ENCODE measurements at regions not wholly inside any gene's neighbourhood (a gene's known extent, or its start where the extent isn't known, plus 50 kb on each side); places are given as distances from the start of the nearest gene placed in this dataset.

DNA sequence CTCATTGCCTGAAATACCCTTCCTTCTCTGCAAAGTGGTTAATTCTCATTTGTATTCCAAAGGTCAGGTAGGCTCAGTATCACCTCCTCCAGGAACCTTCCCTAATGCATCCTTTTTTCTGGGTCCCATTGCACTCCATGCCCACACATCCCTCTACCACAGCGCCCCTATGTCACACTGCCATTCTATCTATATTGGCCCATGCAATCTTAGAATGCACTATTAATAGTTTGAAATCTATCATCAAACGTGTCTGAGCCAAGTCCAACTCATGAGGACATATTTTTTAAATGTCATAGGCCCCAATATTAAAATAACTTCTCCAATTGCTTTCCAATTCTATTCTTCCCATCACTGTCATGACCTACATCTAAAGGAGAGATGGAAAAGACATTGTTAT, 495.1 kb downstream of the SOX6 start:
- DNase-seq = no peak

DNA sequence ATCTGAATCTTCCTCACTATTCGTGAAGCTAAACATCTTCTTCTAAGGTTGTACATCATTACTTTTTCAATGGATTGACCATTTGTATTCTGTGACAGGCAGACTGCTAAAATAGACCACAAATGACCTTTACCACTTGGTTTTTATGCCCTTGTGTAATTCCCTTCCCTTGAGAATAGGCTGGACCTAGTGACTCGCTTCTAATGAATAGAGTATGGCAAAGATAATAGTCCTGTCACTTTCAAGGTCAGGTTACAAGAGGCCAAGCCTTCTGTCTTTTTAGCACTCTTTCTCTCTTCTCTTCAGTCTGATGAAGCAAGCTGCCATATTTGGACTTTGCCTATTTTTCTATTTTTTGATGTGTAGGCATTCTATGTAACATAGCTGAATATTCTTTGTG, 492.9 kb downstream of the SOX6 start:
- no peak for DNase-seq

DNA sequence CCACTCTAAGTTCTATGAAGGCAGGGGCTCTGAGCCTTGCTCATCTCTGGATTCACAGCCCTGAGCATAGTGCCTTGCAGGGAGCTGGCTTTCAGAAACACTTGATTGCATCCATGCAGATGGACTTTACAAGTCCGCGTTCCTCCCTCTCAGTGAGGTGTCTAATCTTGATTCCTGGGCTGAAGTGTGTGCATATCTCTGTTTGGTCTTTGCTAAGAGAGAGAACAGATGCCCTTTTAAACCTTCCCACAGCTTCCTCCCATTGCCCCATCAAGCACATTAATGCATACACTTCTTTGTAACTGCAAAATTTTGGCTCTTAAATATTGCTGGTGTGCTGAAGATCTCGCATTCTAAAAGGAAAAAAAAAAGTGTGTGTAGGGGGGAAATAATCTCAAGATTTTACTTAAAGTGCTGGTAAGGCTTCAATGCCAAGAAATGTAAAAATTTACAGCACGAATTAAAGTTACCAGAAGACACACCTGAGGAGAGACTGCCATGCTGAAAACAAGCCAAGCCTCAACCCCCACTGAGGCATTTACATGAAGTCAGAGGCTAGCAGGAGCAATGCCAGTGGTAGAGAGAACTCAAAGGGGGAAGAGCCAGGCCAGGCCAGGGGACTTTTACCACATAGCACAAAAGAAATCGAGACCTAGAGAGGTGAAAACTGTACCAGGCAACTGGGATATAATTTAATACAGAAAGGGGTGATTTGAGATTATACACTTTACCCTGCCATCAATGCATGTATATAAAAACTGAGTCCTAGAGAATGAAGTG, 492.1 kb downstream of the SOX6 start:
- no peak for DNase-seq

DNA sequence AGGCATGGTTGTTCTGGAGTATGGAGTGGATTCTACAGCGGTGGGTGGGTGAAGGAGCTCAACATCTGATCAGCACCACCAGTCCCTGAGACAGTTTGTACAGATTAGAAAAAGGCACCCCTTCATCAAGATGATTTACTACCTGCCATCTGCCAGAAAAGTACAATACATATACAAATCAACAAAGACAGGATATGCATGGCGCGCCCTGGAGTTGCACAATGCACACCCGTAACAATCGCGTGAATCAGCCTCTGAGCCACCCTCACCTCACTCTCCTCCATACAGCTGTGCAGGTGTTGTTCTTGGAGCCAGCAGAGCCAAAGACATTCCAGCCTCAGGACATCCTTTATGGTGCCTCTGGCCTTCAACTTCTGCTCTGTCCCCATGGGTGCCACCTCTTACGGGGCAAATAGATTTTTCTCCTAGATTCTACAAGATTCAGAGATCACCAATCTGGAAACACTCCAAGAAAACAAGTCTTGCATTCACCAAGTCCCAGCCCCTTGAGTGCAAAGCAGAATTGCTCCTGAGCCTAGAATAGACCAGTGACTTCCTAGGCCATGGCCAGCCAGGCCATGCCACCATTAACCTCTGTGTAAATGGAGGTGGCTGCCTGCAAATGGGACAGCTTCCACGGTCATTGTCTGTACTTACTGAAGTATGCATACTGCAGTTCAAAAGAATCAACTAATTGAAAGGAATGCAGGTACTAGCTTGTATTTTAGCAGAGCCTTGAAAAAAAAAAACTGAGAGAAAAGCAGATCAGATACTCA, 490.9 kb downstream of the SOX6 start:
- DNase-seq = no peak

DNA sequence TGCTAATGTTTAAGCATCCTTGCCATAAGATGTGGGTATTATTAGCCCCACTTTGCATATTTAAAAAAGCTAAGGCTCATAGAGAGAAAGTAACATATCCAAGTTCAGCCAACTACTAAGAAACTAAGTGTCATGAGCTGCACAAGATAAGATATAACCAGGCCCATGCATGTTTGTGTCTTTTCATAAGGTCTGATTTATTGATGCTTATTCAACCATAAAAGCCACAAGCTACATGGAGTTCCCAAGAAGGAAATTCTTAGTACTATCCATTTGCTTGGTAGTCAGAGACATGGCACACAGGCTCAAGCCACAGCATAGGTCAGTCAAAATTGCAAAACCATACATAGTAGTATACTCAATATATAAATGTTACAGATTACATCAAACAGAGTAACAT, 488.5 kb downstream of the SOX6 start:
- no peak for DNase-seq

DNA sequence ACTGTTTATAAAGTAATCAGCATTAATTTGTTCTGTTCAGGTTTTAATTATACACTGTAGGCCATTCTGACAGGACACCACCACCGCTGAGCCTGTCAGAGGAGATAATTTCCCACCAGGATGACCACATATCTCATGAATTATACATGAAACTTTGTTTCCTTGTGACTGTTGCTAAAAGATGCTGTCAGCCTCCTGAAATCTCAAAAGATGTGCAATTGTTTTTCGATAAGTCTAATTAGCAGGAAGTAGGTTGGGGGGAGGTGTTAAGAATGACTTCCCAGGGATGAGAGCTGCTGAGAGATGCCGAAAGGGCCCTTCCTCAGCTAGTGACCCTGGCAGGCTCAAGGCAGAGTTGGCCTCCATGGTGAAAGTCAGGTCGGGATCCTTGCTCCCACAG, 485.4 kb downstream of the SOX6 start:
- DNase-seq = no peak

DNA sequence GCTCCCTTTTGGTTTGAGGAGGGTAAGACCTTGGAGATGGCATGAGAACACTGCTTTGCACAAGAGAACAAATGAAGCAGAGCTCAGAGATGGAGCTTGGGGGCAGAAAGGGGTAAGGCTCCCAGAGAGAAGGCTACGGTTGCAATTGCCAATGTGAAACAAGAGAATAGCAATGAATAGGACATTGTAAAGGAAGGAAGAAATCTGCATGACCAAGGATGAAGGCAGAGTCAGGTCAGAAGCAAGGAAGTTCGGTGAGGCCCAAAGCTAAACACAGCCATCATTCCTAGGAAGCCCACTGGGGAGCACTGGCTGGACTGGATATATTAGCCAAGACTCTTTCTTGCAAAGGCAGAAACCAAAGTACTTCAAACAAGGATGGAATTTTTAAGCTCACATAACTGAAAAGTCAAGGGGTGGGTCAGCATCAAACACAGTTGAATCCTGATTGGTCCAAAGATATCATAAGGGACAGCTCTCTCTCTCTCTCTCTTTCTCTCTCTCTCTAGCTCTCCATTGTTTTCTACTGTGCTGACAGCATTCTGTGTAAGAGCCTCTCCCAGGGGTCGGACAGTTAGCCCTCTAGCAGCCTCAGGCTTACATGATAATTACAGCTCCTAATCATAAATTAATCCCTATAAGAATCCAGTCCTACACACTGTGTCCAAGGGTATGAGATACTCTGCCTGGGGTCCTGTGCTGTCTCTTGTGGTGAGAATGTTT, 484.3 kb downstream of the SOX6 start:
- no peak for DNase-seq

DNA sequence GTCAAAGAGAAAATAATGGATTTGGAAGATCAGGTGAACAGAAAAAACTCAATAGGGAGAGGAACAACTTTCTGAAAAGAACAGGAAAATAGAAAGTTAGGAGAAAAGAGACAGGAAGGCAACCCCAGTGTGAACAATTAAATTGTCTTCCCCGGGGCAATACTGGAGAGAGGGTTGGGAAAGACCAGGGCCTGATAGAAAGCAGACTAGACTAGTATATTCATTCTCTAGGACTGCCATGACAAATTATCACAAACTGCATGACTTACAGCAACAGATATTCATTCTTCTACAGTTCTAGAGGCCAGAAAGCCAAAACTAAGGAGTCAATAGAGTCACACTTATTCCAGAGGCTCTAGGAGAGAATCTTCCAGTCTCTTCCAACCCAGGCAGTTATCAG, 482.8 kb downstream of the SOX6 start:
- DNase-seq = no peak

DNA sequence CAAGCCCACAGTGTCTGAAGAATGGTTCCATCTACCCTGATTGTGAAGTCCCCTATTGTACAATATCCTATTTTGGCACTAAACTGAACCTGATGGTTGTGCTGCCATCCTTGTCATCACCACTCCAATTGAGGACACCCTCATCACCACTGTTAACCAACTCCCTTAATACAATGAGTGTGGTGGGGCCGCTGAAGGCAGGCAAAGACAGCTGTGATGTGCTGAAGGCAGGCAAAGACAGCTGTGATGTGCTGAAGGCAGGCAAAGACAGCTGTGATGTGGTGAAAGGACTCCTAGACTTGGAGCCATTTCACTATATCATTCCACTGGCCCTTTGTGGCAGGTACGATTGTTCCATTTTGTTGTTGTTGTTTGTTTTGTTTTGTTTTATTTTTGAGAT, 481.6 kb downstream of the SOX6 start:
- no peak for DNase-seq

DNA sequence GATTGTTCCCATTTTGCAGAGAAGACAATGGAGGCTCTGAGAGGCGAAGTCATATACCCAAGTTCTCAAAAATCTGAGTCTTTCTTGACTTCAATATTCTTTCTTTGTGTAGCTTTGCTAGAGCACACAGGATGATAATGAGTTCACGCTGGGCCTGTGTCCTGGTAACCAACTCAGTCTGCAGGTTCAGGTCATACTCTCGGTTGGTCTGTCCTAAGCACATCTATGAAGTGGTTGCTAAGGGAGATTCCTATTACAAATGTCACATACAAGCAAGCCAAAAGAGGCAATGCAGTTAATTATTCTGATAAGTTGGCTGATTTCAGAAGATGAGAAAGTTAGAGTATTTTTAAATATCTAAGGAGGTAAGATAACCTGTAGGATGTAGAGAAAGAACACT, 481.0 kb downstream of the SOX6 start:
- no peak for DNase-seq

DNA sequence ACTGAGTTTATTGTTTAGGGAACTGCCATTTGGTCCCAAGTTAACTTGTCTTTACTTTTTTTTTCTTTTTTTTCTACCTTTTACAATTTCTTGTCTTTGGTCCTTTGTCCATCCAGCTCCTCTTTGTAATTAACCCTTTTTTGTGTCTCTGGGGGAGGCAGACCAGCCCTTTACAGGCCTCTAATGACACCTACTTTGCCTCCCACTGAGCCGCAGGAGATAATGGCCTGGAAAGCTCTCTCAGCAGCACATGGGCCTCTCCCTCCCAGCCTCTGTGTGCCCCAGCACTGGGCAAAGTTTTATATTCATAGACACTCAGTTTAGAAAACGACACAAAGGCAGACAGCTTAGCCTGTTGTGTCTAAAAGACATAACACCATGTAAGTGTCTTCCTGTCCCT, 480.4 kb downstream of the SOX6 start:
- DNase-seq = no peak

DNA sequence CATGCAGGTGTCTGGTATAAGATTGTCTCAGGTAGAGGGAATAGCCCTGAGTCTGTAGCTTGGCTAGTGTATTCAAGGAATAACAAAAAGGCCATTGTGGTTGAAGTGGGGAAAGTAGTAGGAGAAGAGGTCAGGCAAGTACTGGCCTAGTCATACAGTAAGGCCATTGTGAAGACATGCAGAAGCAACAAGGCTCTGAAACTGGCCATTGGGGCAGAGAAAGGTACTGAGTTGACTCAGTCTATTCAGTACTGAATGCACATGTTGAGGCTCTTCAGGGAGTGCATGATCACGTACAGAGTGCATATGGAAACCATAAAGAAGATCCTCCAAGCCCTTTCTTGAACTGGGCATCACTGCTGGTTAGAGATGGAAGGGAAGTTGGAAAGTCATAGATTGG, 477.6 kb downstream of the SOX6 start:
- no peak for DNase-seq

DNA sequence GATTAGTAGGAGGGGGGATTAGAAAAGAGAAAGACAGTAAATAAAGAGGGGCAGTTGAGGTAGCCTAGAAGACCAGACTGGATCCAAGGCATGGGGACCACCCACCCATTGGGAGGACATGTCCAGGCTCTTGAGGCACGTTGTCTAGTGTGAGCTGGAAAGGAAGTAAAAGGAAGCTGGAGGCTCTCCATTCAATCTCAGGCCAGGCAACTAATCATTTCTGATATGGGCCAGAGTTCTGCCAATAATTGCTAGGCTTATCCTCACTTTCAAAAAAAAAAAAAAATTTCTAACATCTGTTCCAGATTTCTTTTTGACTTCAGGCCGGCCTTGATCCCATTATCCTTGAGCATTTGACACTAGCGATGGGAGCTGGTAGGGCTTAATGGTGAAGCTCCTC, 476.1 kb downstream of the SOX6 start:
- no peak for DNase-seq

DNA sequence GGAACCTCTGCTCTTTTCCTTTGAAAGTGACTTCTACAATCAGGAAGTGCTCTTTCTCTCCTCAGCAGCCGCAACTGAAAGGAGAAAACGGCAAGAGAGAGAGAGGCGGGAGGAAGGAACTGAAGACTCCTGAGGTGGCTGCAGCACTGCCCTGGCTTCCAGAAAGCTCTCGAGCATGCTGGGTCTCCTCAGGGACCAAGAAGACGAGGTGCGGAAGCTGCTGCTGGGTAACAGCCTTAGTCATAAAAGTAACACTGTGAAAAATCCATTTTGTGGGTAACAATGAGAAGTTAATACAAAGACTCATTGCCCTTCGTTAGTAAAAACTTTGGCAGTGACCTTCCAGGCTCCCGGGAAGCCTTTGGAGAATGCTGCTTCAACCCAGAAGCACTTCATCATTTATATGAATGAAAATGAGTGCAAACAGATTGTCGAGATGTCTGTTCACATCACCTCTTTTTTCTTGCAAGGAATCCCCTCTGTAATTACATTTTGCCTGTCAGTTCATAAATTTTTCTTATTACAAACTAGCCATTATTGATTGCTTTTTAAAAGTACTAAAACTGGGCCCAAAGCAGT, 473.4 kb downstream of the SOX6 start:
- DNase-seq = no peak

DNA sequence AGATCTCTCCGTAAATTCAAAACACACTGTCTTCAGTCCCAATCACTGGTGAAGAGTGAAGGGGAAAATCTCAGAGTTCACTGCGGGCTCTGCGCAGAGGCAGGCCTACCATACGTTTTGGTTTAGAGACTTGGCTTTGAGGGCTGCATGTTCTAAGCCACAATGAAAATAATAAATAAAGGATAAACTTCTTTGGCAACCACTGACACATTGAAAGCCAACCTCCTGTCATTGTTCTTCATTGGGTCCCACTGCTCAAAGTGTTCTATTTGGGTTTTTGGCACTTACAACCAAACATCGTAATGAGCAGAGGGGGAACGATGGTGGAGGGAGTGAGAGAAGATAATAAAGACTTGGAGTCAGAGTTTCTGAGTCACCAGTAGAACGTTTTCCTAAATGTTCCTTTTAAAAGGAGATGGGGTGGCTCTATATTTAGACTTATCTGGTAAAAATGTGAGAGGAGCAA, 472.9 kb downstream of the SOX6 start:
- peak in 1 of 2 experiments; percentile 24 for DNase-seq

DNA sequence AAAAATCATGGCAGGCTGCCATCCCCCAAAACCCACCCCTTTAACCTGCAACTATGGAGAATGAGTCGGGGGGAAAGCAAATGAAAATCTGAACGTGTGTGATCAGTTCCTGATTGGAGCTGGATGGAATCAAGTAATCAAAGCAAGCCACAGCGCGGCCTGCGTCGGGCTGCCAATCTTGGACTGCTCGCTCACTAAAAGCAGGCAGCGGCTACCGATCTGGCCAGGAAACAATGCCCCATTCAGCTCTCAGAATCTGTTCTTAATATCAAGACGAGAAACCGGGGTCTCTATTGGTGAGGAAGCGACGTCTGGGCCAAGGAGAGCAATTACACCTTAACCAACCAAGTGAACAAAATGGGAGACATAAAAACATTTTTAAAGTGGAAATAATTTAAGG, 472.2 kb downstream of the SOX6 start:
- DNase-seq = no peak

DNA sequence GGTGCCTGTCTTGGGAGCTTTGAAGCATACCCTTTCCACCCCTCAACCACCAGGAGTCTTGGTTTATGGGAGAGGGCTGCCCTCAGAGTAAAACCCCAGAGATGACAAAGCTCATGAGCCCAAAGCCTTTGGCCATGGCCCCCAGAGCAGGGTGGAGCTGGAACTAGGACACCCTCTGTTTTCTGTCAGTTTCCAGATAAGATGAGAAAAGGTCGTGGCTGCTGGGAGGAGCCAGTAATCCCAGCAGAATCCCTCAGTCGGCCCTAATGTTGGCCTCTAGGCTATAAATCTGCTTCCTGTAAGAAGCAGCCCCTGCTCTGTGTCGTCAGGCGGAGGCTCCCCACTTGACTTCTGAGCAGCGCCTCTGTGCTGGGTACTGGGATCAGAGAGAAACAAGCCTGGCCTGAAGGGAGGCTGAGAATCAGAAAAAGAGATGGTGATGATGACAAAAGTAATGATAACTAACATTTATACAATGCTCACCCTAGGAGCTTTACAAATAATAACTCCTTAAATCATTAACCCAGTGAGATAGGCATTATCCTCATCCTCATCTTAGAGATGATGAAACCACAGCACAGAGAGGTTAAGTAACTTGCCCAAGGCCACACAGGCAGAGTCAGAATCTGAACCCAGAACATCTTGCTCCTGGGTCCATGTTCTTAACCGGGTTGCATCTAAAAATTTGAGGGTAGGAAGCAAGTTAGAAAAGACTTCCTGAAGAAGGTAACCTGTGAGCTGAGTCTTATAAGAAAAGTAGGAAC, 471.4 kb downstream of the SOX6 start:
- DNase-seq = no peak

DNA sequence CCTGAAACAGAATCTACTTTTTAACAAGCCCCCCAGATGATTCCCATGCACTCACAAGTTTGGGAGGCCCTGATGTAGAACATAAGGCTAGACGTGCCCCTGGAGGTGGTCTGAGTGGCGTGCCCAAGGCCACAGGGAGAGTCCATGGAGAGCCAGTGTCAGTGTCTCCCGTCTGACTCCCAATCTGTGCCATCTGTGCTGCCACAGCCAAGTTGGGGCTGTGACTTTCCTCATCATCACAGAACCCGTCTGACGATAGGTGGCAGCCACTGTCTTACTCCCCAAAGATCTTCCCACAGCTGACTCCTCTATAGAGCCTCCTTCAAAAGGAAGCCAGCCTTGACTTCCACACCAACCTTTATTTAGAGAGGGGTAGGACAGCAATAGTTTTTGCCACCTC, 470.5 kb downstream of the SOX6 start:
- no peak for DNase-seq

DNA sequence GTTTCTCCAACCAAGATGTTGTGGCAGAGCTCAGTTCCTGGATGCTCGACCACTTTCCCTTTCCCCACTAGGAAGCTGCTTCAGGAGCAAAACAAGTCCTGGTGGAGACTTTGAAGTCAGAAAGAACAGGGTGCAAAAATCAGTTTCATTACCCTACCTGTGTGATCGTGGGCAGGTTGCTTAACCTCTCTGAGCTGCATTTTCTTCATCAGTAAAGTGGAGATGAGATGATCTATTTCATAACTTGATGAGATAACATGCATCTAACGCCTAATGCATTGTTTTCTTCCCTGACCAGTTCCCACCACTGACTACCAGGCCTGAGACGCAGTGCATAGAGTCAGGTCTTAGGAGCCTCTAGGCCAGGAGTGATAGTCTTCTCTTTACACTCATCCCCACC, 470.0 kb downstream of the SOX6 start:
- DNase-seq = no peak

DNA sequence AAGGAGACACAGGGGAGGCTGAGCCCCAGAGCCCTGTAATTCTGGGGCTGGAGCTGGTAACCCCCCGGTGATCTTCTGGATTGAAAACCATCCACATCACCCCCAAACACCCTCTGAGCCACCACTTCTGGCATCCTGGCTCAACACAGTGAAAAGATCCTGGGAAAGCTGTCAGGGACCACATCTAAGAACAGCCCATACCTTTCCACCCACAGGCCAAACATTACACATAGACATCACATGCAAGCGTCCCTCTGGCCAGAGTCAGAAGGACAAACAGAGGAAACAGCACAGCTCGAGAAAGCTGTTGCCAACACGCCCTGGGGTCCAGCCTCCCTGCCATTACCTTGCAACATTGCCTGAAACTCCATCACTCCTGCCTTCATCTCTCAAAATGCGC, 469.5 kb downstream of the SOX6 start:
- DNase-seq = no peak

DNA sequence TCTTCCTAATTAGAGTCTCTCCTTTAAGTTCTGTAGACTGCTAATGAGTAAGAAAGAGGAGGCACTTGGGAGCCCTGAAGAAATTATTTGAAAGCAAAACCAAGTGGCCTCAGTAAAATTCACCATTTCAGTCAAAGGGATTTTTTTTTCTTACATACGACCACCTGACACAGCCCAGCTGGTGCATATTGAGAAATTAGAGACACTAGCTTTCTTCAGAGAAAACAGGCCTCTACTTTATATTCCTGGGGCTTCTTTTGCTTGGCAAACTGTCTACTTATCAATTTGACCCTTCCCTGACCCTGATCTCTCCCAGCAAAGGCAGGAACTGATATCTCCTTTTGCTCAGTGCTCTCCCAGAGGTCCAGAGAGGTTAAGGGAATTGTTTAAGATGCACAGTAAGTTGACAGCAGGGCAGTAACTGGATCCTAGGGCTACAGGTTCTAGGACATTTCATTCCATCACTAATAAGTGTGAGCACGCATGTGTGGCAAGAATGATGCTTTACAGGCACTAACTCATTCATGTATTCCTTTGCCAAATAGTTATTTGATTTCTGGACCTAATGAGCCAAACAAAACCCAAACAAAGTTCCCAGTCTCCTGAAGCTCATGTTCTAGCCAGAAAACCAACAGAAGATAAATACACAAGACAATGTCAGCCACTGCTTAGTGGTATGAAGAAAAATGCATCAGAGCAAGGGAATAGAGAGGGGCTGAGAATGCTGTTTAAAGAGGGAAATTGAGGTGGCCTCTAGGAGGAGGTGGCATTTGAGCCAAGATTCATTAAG, 467.6 kb downstream of the SOX6 start:
- no peak for DNase-seq

Measured in NCI-H446 (cell line).